GM12878 (cell line): ENCODE measurements at regions not wholly inside any gene's neighbourhood (a gene's known extent, or its start where the extent isn't known, plus 50 kb on each side); places are given as distances from the start of the nearest gene placed in this dataset.
"Not testable (repeated sequence)": the region's sequence is repeated elsewhere in the genome, so short reads cannot be mapped to it uniquely, and the experiment has no call there.

Source experiments
- BHLHE40 ChIP-seq, 2 experiments: fragments of 450-650 bp in 1 of 2; IDR thresholded peaks; 2 replicates each; pipeline ENCODE4 v1.6.1; 2011 to 2017; ENCODE audit warnings: low read depth in 2 of 2, borderline replicate concordance in 1 of 2, improper control_type of control experiment in 1 of 2, low read length in 1 of 2, mild to moderate bottlenecking in 1 of 2
- CHD4 ChIP-seq: fragments of 200-600 bp; sonication (generic); IDR thresholded peaks from 2 replicates; pipeline ENCODE4 v1.6.1; 2016; ENCODE audit warnings: mild to moderate bottlenecking
- EP300 ChIP-seq, 2 experiments: fragments of 150-350 bp in 1 of 2; IDR thresholded peaks; 2 replicates each; pipeline ENCODE4 v1.6.1; 2011 to 2012; ENCODE audit warnings: low read depth in 2 of 2, low read length in 2 of 2, borderline replicate concordance in 1 of 2, improper control_type of control experiment in 1 of 2, inconsistent platforms in 1 of 2; ENCODE audit not compliant: control insufficient read depth in 1 of 2
- HDAC6 ChIP-seq: fragments of 200-600 bp; sonication (generic); IDR thresholded peaks from one replicate; pipeline ENCODE4 v1.8.0; 2017; ENCODE audit warnings: antibody characterized with exemption; ENCODE audit not compliant: unreplicated experiment
- NBN ChIP-seq: fragments of 450-650 bp; IDR thresholded peaks from 2 replicates; pipeline ENCODE4 v1.6.1; 2016
- NRF1 ChIP-seq: conservative IDR thresholded peaks from 2 replicates; pipeline ENCODE4 v1.6.1; 2011; ENCODE audit warnings: mild to moderate bottlenecking, low read depth, low read length, improper control_type of control experiment
- POLR2A ChIP-seq: IDR thresholded peaks from 2 replicates; pipeline ENCODE4 v1.6.1; 2011; ENCODE audit warnings: low read depth, mild to moderate bottlenecking, low read length
- POLR2AphosphoS5 ChIP-seq: IDR thresholded peaks from 2 replicates; pipeline ENCODE4 v1.6.1; 2011; ENCODE audit warnings: mild to moderate bottlenecking, low read length, inconsistent platforms
- RCOR1 ChIP-seq: conservative IDR thresholded peaks from 2 replicates; pipeline ENCODE4 v1.6.1; 2012; ENCODE audit warnings: low read depth, low read length, improper control_type of control experiment
- SP1 ChIP-seq: IDR thresholded peaks from one replicate; pipeline ENCODE4 v1.6.1; 2011; ENCODE audit warnings: low read depth, low read length
- YY1 ChIP-seq: IDR thresholded peaks from 2 replicates; pipeline ENCODE4 v1.6.1; 2011; ENCODE audit warnings: low read depth, mild to moderate bottlenecking, low read length
- TF ChIP-seq, protein P1 (sequence below), 3 experiments: IDR thresholded peaks in 2 of 3; conservative IDR thresholded peaks in 1 of 3; 2 replicates each; pipeline ENCODE4 v1.5.1; 2011; ENCODE audit warnings: low read depth in 3 of 3, low read length in 3 of 3, mild to moderate bottlenecking in 3 of 3, control low read depth in 2 of 3, moderate library complexity in 2 of 3, inconsistent platforms in 1 of 3, mixed read lengths in 1 of 3; ENCODE audit not compliant: control insufficient read depth in 2 of 3, insufficient read depth in 1 of 3; ENCODE audit errors: extremely low read depth in 1 of 3
- TF ChIP-seq, protein P2 (sequence below): IDR thresholded peaks from 2 replicates; pipeline ENCODE4 v1.6.1; 2011; ENCODE audit warnings: mild to moderate bottlenecking, low read depth, low read length, moderate library complexity; ENCODE audit not compliant: insufficient replicate concordance
- TF ChIP-seq, protein P3 (sequence below): IDR thresholded peaks from 2 replicates; pipeline ENCODE4 v1.6.1; 2011; ENCODE audit warnings: low read depth, mild to moderate bottlenecking, low read length, moderate library complexity, borderline replicate concordance; ENCODE audit errors: extremely low read depth

DNA sequence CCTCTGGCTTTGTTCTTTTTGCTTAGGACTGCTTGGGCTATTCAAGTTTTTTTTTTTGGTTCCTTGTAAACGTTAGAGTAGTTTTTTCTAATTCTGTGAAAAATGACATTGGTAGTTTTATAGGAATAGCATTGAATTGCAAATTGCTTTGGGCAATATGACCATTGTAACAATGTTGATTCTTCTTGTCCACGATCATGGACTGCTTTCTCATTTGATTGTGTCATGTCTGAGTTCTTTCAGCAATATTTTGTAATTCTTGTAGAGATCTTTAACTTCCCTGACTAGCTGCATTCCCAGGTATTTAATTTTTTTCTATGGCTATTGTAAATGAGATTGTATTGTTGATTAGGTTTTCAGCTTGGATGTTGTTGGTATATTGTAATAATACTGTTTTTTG, 286.2 kb upstream of the C1QTNF3 start:
- TF ChIP-seq, protein P1, sequence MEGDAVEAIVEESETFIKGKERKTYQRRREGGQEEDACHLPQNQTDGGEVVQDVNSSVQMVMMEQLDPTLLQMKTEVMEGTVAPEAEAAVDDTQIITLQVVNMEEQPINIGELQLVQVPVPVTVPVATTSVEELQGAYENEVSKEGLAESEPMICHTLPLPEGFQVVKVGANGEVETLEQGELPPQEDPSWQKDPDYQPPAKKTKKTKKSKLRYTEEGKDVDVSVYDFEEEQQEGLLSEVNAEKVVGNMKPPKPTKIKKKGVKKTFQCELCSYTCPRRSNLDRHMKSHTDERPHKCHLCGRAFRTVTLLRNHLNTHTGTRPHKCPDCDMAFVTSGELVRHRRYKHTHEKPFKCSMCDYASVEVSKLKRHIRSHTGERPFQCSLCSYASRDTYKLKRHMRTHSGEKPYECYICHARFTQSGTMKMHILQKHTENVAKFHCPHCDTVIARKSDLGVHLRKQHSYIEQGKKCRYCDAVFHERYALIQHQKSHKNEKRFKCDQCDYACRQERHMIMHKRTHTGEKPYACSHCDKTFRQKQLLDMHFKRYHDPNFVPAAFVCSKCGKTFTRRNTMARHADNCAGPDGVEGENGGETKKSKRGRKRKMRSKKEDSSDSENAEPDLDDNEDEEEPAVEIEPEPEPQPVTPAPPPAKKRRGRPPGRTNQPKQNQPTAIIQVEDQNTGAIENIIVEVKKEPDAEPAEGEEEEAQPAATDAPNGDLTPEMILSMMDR (IDR thresholded peaks at IDR 0.05 in 2 of 3, conservative IDR thresholded peaks at IDR 0.05 in 1 of 3; ENCODE audit: control insufficient read depth in 2 of 3, extremely low read depth in 1 of 3, insufficient read depth in 1 of 3, low read depth in 3 of 3, low read length in 3 of 3), result not testable (repeated sequence)
- TF ChIP-seq, protein P2, sequence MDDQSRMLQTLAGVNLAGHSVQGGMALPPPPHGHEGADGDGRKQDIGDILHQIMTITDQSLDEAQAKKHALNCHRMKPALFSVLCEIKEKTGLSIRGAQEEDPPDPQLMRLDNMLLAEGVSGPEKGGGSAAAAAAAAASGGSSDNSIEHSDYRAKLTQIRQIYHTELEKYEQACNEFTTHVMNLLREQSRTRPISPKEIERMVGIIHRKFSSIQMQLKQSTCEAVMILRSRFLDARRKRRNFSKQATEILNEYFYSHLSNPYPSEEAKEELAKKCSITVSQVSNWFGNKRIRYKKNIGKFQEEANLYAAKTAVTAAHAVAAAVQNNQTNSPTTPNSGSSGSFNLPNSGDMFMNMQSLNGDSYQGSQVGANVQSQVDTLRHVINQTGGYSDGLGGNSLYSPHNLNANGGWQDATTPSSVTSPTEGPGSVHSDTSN, result not testable (repeated sequence)
- not testable (repeated sequence) for TF ChIP-seq YY1; NBN; CHD4; EP300 (IDR thresholded peaks at IDR 0.05; ENCODE audit: borderline replicate concordance in 1 of 2, control insufficient read depth in 1 of 2, low read depth in 2 of 2, low read length in 2 of 2); SP1; RCOR1; BHLHE40 (IDR thresholded peaks at IDR 0.05; ENCODE audit: borderline replicate concordance in 1 of 2, low read depth in 2 of 2, low read length in 1 of 2); HDAC6; POLR2AphosphoS5; POLR2A; NRF1
- TF ChIP-seq, protein P3, sequence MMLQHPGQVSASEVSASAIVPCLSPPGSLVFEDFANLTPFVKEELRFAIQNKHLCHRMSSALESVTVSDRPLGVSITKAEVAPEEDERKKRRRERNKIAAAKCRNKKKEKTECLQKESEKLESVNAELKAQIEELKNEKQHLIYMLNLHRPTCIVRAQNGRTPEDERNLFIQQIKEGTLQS, result not testable (repeated sequence)
